Heart right ventricle (tissue), 16 donors: ENCODE measurements at regions not wholly inside any gene's neighbourhood (a gene's known extent, or its start where the extent isn't known, plus 50 kb on each side); places are given as distances from the start of the nearest gene placed in this dataset.

Experiments
- ATAC-seq, 8 donors: fragments of 200-7000 bp; cut with Tn5 transposase; one replicate each; pipeline ENCODE4 v1.9.1; 2020; ENCODE audit warnings: mild to moderate bottlenecking in 8 of 8, moderate library complexity in 8 of 8, moderate number of reproducible peaks in 1 of 8
- DNase-seq, 2 donors: peaks; one replicate each; pipeline ENCODE4 v3.0.0-alpha.2; 2020
- H3K27ac ChIP-seq, 10 donors: fragments of 200-600 bp; sonication (generic) in 2 of 10; one replicate each; pipeline versions ENCODE4 v1.5.0 to v1.8.0; 2020 to 2022; ENCODE audit warnings: mild to moderate bottlenecking in 3 of 10
- H3K27me3 ChIP-seq, 7 donors: fragments of 200-600 bp; one replicate each; pipeline ENCODE4 v1.8.0; 2021 to 2022; ENCODE audit warnings: mild to moderate bottlenecking in 2 of 7
- H3K36me3 ChIP-seq, 9 donors: fragments of 200-600 bp; sonication (generic) in 1 of 9; one replicate each; pipeline versions ENCODE4 v1.5.0 to v1.8.0; 2020 to 2022; ENCODE audit warnings: mild to moderate bottlenecking in 2 of 9
- H3K4me1 ChIP-seq, 9 donors: fragments of 200-600 bp; sonication (generic) in 1 of 9; one replicate each; pipeline versions ENCODE4 v1.5.0 to v1.8.0; 2020 to 2022; ENCODE audit warnings: mild to moderate bottlenecking in 4 of 9
- H3K4me3 ChIP-seq, 10 donors: fragments of 200-600 bp; sonication (generic) in 2 of 10; one replicate each; pipeline versions ENCODE4 v1.5.0 to v1.8.0; 2020 to 2022; ENCODE audit warnings: mild to moderate bottlenecking in 7 of 10, moderate library complexity in 2 of 10
- H3K9me3 ChIP-seq, 11 donors: fragments of 200-600 bp in 10 of 11; sonication (generic) in 2 of 11; one replicate each; pipeline versions ENCODE4 v1.5.0 to v1.8.0; 2013 to 2022; ENCODE audit warnings: mild to moderate bottlenecking in 2 of 11, control low read depth in 1 of 11, moderate library complexity in 1 of 11
- CTCF ChIP-seq, 9 donors: fragments of 200-600 bp; sonication (generic) in 2 of 9; IDR thresholded peaks; one replicate each; pipeline versions ENCODE4 v1.5.0 to v1.8.0; 2021 to 2022; ENCODE audit warnings: antibody characterized with exemption in 9 of 9, mild to moderate bottlenecking in 5 of 9, moderate library complexity in 1 of 9
- WGBS, 2 donors: extraction: QIAGEN DNeasy Blood & Tissue Kit; methylation state at CpG; one replicate each; pipeline ENCODE4 v1.1.7; 2013; ENCODE audit warnings: inconsistent platforms in 1 of 2; 5-methylcytosine and 5-hydroxymethylcytosine counted together
- intact Hi-C, 10 donors: fragments of 100-400 bp; cut with DNase I; formaldehyde crosslinking; loops; one replicate each; pipeline versions ENCODE4 v1.11.1 to v1.14.2; 2022
- donor health status: Arrhythmogenic right ventricular cardiomyopathy.
- donor health status: ischemic (EF 13 %, LVEDD 7.1; RV severe dilation, severe dysfunction).
- donor health status: healthy with polysubstance abuse.
- donor health status: DM: no; HTN: yes; CAD: no.
- donor health status: DM: no; HTN: no; CAD: no.
- donor health status: ischemic (EF 25% LVEDD 6.9; RV normal size, moderate dysfunction).
- donor health status: ischemic (EF 25% LVEDD 5.7; RV mildly dilated, moderate dysfunction).
- donor health status: healthy.
- donor health status: DM: yes; HTN: yes; CAD: no.
- donor health status: Ischemic cardiomyopathy.
- donor health status: ischemic (EF 35%, LVEDD 5.7; RV mildly dilated, moderate dysfunction).
- donor health status: nonischemic (EF 11% LVEDD 7.7; RV severe dilation, severe dysfunction).
- donor health status: DM: yes; HTN: yes; CAD: no.
- donor health status: PGD.
- donor health status: ischemic (EF 29% LVEDD 5.4; RV normal size, mild dysfunction).
- donor health status: nonischemic (EF 23%, LVEDD 6.1; RV moderate dilation, normal function).

DNA sequence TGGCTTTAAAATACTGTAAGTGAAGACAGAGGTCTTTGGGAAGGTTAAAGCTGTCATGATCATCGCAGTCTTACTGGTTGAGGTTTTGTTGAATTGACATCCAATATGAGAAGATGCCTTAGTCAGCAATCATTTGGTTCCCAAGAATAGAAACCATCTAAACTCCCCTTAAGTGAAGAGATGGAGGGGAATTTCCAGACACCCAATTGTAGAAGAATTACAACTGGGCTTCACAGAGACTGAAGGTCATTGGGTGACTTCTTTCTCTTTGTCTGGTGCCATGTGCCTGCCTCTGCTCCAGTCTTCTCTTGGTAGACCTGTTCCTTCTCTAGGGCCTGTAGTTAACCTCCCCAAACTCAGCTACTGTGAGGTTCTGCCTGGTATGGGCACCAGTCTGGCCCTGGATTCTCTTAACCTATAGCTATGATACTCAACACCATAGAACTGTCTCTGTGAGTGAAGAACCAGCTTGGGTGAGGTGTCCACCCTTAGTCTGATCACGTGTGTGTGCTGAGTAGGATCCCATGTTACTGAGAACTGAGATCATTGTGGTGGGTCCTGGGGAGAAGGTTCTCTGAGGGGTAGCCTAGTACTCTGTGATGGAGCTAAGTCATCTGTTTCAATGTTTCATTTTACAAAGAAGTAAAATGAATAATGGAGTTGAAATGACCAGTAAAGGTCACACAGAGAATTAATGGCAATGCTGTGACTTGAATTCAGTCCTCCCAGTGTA is 182.5 kb downstream of the CSNK2A3 start:
- no peak for ATAC-seq
- no peak for TF ChIP-seq CTCF (IDR thresholded peaks at IDR 0.05)
- Histone ChIP-seq H3K9me3 (no peaks in the 10 kb centered on the region), H3K27ac (no peak overlapping the region), H3K4me1 (peaks cover 0 to 19% (median 6%) of the 10 kb centered on the region in 9 donors), H3K36me3 (no peaks in the 10 kb centered on the region), H3K4me3 (no peak overlapping the region), H3K27me3 (no peaks in the 10 kb centered on the region)
- 94 to 97% methylated on average over 2 of the region's 2 CpGs for WGBS, 2 donors
- no peak for DNase-seq
- intact Hi-C loops: no loop called here

DNA sequence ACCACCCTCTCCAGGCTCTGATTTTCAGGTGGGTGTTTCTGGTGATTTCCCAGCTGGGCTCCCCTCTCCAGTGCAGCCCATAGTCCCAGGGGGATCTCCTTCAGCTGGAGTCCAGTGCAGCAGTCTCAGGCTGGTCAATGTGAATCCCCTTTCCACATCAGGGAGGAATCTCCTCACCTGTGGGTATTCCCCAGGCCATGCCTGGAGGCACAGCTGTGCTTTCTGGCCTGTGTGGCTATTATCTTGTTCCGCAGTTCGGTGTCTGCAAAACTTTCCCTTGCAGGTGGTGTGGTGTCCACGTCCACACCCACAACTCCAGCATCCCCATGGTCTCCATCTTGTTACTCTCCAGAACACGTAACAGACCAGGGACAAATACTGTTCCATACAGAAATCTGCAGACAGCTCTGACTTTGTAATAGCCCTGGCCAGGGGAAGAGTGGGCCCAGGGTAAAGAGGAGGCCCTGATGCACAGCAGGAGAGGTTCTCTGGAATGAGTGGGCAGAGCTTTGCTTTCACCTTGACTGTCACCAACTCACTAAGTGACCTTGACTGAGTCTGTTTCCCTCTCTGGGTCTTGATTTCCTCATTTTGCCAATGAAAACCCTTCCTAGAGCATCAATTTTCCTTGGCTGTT is 183.2 kb downstream of the CSNK2A3 start:
- DNase-seq: no peak
- 98% methylated on average over 4 of the region's 4 CpGs for WGBS, 2 donors
- H3K27me3 ChIP-seq: no peaks in the 10 kb centered on the region
- no peak for TF ChIP-seq CTCF (IDR thresholded peaks at IDR 0.05)
- H3K4me3 ChIP-seq: no peak overlapping the region
- no peak for ATAC-seq
- H3K27ac ChIP-seq: no peak overlapping the region
- no peaks in the 10 kb centered on the region for H3K36me3 ChIP-seq
- intact Hi-C loops: no loop called here
- H3K4me1 ChIP-seq: peaks cover 0 to 19% (median 6%) of the 10 kb centered on the region in 9 donors
- H3K9me3 ChIP-seq: no peaks in the 10 kb centered on the region

DNA sequence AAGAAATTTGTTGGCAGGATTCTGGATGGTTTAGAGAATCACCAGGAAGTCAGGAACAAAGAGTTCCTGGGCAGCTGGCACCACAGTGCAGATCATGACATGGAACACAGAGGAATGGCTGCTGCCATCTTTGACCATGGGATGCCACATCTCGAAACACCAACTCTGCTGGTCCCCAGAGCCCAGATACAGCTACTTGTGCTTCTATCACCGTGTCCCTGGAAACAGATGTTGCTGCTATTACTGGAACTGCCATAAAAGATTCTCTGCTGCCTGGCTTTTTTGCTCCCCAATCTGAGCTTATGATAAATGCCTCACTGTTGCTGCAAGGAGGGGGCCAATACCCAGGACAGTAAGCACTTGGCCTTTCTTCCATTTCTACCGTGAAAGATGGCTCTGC is 185.2 kb downstream of the CSNK2A3 start:
- Histone ChIP-seq H3K4me3 (no peak overlapping the region), H3K36me3 (no peaks in the 10 kb centered on the region), H3K27me3 (no peaks in the 10 kb centered on the region), H3K27ac (no peak overlapping the region), H3K4me1 (peaks cover 0 to 20% (median 6%) of the 10 kb centered on the region in 9 donors), H3K9me3 (no peaks in the 10 kb centered on the region)
- ATAC-seq (no peak), DNase-seq (no peak)
- 32 to 44% methylated on average over 3 of the region's 3 CpGs for WGBS, 2 donors
- TF ChIP-seq CTCF (IDR thresholded peaks at IDR 0.05): no peak
- intact Hi-C loops: no loop called here

DNA sequence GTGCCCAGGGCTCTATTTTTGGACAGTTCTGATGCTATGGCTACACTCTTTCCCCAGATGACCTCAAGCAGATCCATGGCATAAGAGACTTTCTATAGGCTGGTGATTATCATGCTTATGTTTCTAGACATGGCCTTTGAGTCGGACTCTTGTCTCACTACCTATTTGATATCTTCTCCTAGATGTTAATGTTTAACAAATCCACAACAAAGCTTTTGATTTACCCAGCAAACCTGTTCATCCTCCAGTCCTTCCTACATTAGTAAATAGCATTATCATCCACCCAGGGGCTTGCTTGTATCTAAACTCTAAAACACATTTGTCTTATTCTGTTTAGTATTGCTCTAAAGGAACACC is 188.7 kb downstream of the CSNK2A3 start:
- H3K36me3 ChIP-seq: no peaks in the 10 kb centered on the region
- H3K4me3 ChIP-seq: no peak overlapping the region
- DNase-seq (no peak), ATAC-seq (no peak)
- H3K4me1 ChIP-seq: peaks cover 0 to 3% (median 0%) of the 10 kb centered on the region in 9 donors
- no peak for TF ChIP-seq CTCF (IDR thresholded peaks at IDR 0.05)
- peaks cover 0 to 14% (median 0%) of the 10 kb centered on the region in 11 donors for H3K9me3 ChIP-seq
- H3K27ac ChIP-seq: no peak overlapping the region
- no peaks in the 10 kb centered on the region for H3K27me3 ChIP-seq
- WGBS, 2 donors: 97% methylated on average over 1 of the region's 1 CpG
- intact Hi-C loops: loop anchor here in 1 of 10 donors (5.0 kb wide), 1 partner anchor 98 kb away; no protein-coding TSS in a partner anchor
